Naive thymus-derived CD4-positive, alpha-beta T cell (primary cell): ENCODE measurements at regions not wholly inside any gene's neighbourhood (a gene's known extent, or its start where the extent isn't known, plus 50 kb on each side); places are given as distances from the start of the nearest gene placed in this dataset.

Source experiments
- ATAC-seq: fragments of 150-1000 bp; cut with Tn5 transposase; 2 replicates; pipeline ENCODE4 v1.10.0; 2021; ENCODE audit warnings: mild to moderate bottlenecking, moderate library complexity
- CTCF ChIA-PET: fragments of 350-600 bp; sonication (Branson Sonifier 250); formaldehyde crosslinking; loops from one replicate; lab custom pipeline; 2021; ENCODE audit warnings: antibody characterized with exemption; lab: Charles Lee
- POLR2A ChIA-PET: fragments of 350-600 bp; sonication (Branson Sonifier 250); formaldehyde crosslinking; loops from one replicate; lab custom pipeline; 2021; ENCODE audit warnings: antibody characterized with exemption, inconsistent platforms; lab: Charles Lee
- DNase-seq, 9 donors: peaks; one replicate each; pipeline versions ENCODE4 v3.0.0 to v3.0.0-alpha.2; 2020 to 2022; ENCODE audit warnings: mixed read lengths in 1 of 9
- H3K27ac ChIP-seq: one replicate; pipeline ENCODE4 v1.7.0; 2013; ENCODE audit warnings: mild to moderate bottlenecking, low read depth, low read length, moderate library complexity
- H3K27me3 ChIP-seq, 2 donors: one replicate each; pipeline ENCODE4 v1.7.0; 2013; ENCODE audit warnings: low read length in 2 of 2, mild to moderate bottlenecking in 2 of 2, moderate library complexity in 2 of 2; ENCODE audit not compliant: control insufficient read depth in 2 of 2, insufficient read depth in 2 of 2
- H3K36me3 ChIP-seq, 3 experiments: 1 replicate in 2 of 3; 2 replicates in 1 of 3; pipeline ENCODE4 v1.7.0; 2013; ENCODE audit warnings: low read length in 3 of 3, mild to moderate bottlenecking in 3 of 3, moderate library complexity in 1 of 3; ENCODE audit not compliant: insufficient read depth in 3 of 3, control insufficient read depth in 2 of 3
- H3K4me1 ChIP-seq, 2 donors: one replicate each; pipeline ENCODE4 v1.7.0; 2013; ENCODE audit warnings: low read length in 2 of 2, mild to moderate bottlenecking in 2 of 2, moderate library complexity in 1 of 2; ENCODE audit not compliant: control insufficient read depth in 2 of 2, insufficient read depth in 2 of 2
- H3K4me3 ChIP-seq: 2 replicates; pipeline ENCODE4 v1.7.0; 2013; ENCODE audit warnings: mild to moderate bottlenecking, low read length
- H3K9me3 ChIP-seq, 3 experiments: 1 replicate in 2 of 3; 2 replicates in 1 of 3; pipeline ENCODE4 v1.7.0; 2013; ENCODE audit warnings: low read length in 3 of 3; ENCODE audit not compliant: control insufficient read depth in 2 of 3
- H3K27ac Mint-ChIP-seq, 9 donors: one replicate each; pipeline ENCODE4 v1.8.0; 2020 to 2022; ENCODE audit warnings: mixed read lengths in 9 of 9, mild to moderate bottlenecking in 8 of 9, moderate library complexity in 5 of 9, inconsistent platforms in 2 of 9
- H3K27me3 Mint-ChIP-seq, 5 donors: one replicate each; pipeline ENCODE4 v1.8.0; 2021 to 2022; ENCODE audit warnings: mixed read lengths in 5 of 5, mild to moderate bottlenecking in 1 of 5
- H3K36me3 Mint-ChIP-seq, 5 donors: one replicate each; pipeline ENCODE4 v1.8.0; 2020 to 2022; ENCODE audit warnings: mixed read lengths in 5 of 5, mild to moderate bottlenecking in 3 of 5, inconsistent platforms in 1 of 5
- H3K4me1 Mint-ChIP-seq, 7 donors: one replicate each; pipeline ENCODE4 v1.8.0; 2020 to 2022; ENCODE audit warnings: mixed read lengths in 7 of 7, mild to moderate bottlenecking in 3 of 7, inconsistent platforms in 1 of 7
- H3K4me3 Mint-ChIP-seq, 10 donors: one replicate each; pipeline ENCODE4 v1.8.0; 2020 to 2022; ENCODE audit warnings: mild to moderate bottlenecking in 10 of 10, mixed read lengths in 10 of 10, moderate library complexity in 6 of 10, inconsistent platforms in 2 of 10
- H3K9me3 Mint-ChIP-seq, 11 donors: one replicate each; pipeline ENCODE4 v1.8.0; 2020 to 2022; ENCODE audit warnings: mixed read lengths in 11 of 11, mild to moderate bottlenecking in 4 of 11, inconsistent platforms in 1 of 11, moderate library complexity in 1 of 11
- intact Hi-C, 2 donors: fragments of 100-400 bp; cut with micrococcal nuclease; formaldehyde crosslinking; loops; one replicate each; pipeline ENCODE4 v1.15.1; 2023

DNA sequence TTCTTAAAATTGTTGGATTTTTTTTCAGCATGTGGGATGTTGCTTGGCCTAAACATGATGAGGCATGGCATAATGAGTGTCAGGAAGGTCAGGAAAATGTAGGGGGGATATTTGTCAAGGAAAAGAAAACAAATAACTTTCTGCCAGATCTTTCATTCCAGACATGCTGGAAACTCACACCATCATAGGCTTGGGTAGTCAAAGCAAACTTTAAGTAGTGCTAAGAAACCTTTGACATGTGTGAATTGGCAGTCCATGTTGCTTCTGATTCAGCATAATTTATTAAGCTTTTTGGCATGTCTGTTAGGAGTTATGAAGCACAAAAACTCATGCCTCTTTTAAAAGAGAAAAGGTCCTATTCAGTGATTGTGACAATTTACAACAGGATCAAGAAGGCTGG, 61.3 kb upstream of the MTAP start:
- H3K9me3 Mint-ChIP-seq: peaks cover 0 to 2% (median 0%) of the 10 kb centered on the region in 11 donors
- intact Hi-C loops: loop anchor here in 1 of 2 donors (5.0 kb wide), 1 partner anchor 46 kb away; no protein-coding TSS in a partner anchor
- H3K4me3 Mint-ChIP-seq: no peak overlapping the region
- H3K27me3 Mint-ChIP-seq: peaks cover 0 to 57% (median 14%) of the 10 kb centered on the region in 5 donors
- ChIA-PET POLR2A (no interaction called here), CTCF (interaction anchor here (0.7 kb wide), 1 partner anchor 108 kb away, joined by 3 read pairs; no protein-coding TSS in a partner anchor)
- DNase-seq (no peak), ATAC-seq (no peak)
- no peaks in the 10 kb centered on the region for H3K9me3 ChIP-seq
- no peaks in the 10 kb centered on the region for H3K27me3 ChIP-seq
- no peak overlapping the region for H3K27ac Mint-ChIP-seq
- no peaks in the 10 kb centered on the region for H3K36me3 Mint-ChIP-seq
- peaks cover 0 to 2% (median 0%) of the 10 kb centered on the region in 7 donors for H3K4me1 Mint-ChIP-seq
- no peak overlapping the region for H3K27ac ChIP-seq
- H3K36me3 ChIP-seq: no peaks in the 10 kb centered on the region
- no peak overlapping the region for H3K4me3 ChIP-seq
- no peaks in the 10 kb centered on the region for H3K4me1 ChIP-seq

DNA sequence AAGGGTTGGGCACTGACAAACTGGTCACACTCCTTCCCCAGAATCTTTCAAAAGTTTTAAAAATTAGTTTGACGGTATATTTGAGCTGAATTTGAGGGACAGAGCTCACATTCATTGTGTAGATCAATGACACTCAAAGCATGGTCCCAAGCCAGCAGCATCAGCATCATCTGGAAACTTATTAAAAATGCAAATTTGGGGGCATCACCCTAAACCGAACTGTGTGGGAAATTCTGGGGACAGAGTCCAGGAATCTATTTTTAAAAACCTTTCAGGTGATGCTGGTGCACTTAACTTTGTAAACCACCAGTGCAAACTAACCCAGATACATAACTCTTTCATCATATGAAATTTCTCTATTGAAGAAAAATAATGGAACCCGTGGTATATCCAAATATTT, 58.1 kb upstream of the MTAP start:
- H3K4me3 ChIP-seq: no peak overlapping the region
- DNase-seq: no peak
- ChIA-PET POLR2A (no interaction called here), CTCF (no interaction called here)
- peaks cover 0 to 72% (median 13%) of the 10 kb centered on the region in 5 donors for H3K27me3 Mint-ChIP-seq
- no peaks in the 10 kb centered on the region for H3K9me3 ChIP-seq
- ATAC-seq: no peak
- H3K27me3 ChIP-seq: no peaks in the 10 kb centered on the region
- no peaks in the 10 kb centered on the region for H3K36me3 ChIP-seq
- peaks cover 0 to 4% (median 0%) of the 10 kb centered on the region in 7 donors for H3K4me1 Mint-ChIP-seq
- H3K9me3 Mint-ChIP-seq: peaks cover 0 to 2% (median 0%) of the 10 kb centered on the region in 11 donors
- no peak overlapping the region for H3K4me3 Mint-ChIP-seq
- no peaks in the 10 kb centered on the region for H3K4me1 ChIP-seq
- intact Hi-C loops: loop anchor here in 1 of 2 donors (5.0 kb wide), 1 partner anchor 43 kb away; no protein-coding TSS in a partner anchor
- H3K36me3 Mint-ChIP-seq: no peaks in the 10 kb centered on the region
- H3K27ac ChIP-seq: no peak overlapping the region
- H3K27ac Mint-ChIP-seq: no peak overlapping the region

DNA sequence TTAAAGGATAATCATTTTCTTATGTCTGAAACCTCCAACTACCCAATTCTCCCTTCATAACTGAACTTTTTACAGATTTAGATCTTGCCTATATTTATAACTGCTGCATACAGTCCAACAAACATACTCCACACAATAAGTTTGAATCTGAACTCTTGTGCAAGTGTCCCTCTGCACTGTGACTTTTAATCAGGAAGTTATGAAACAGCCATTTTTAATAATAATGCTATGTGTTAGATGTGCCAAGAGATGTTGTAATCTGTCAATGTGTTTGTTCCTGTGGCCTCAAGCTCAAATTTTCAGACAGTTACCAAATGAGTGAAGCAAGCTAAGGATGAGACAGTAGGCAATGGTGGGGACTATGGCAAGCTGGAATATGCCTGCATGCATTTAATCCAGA, 57.6 kb upstream of the MTAP start:
- Histone ChIP-seq H3K9me3 (no peaks in the 10 kb centered on the region), H3K36me3 (no peaks in the 10 kb centered on the region), H3K4me3 (no peak overlapping the region), H3K27me3 (no peaks in the 10 kb centered on the region), H3K4me1 (no peaks in the 10 kb centered on the region), H3K27ac (no peak overlapping the region)
- ATAC-seq: peak; percentile 42
- Mint-ChIP-seq H3K27ac (no peak overlapping the region), H3K36me3 (no peaks in the 10 kb centered on the region), H3K27me3 (peaks cover 0 to 72% (median 8%) of the 10 kb centered on the region in 5 donors), H3K4me1 (peaks cover 0 to 4% (median 0%) of the 10 kb centered on the region in 7 donors), H3K9me3 (peaks cover 0 to 2% (median 0%) of the 10 kb centered on the region in 11 donors), H3K4me3 (no peak overlapping the region)
- no peak for DNase-seq
- ChIA-PET POLR2A (no interaction called here), CTCF (no interaction called here)
- intact Hi-C loops: loop anchor here in 1 of 2 donors (5.0 kb wide), 1 partner anchor 42 kb away; no protein-coding TSS in a partner anchor

DNA sequence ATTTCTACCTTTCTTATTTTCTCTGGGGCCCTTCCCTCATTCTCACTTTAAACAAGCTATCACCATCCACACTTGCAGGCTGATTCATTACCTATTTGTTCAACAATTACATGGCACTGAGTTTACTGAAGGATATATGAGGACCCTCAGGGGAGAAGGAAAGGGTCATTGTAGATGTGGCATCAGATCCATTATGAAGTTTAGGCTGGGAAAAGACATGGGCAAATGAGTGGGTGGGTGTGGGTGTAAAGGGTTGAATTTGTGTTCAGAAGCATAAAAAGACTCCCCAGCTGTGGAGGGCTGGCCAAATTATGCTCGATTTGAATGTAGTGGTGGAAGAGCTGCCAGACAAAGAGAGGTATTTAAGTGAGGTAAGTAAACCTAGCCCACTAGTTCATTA, 55.9 kb upstream of the MTAP start:
- peaks cover 0 to 4% (median 0%) of the 10 kb centered on the region in 7 donors for H3K4me1 Mint-ChIP-seq
- CTCF ChIA-PET: no interaction called here
- DNase-seq (no peak), ATAC-seq (no peak)
- no peaks in the 10 kb centered on the region for H3K9me3 Mint-ChIP-seq
- POLR2A ChIA-PET: no interaction called here
- intact Hi-C loops: no loop called here
- no peak overlapping the region for H3K4me3 Mint-ChIP-seq
- Histone ChIP-seq H3K4me1 (no peaks in the 10 kb centered on the region), H3K9me3 (no peaks in the 10 kb centered on the region), H3K27me3 (no peaks in the 10 kb centered on the region), H3K4me3 (no peak overlapping the region), H3K27ac (no peak overlapping the region), H3K36me3 (no peaks in the 10 kb centered on the region)
- H3K36me3 Mint-ChIP-seq: no peaks in the 10 kb centered on the region
- H3K27ac Mint-ChIP-seq: no peak overlapping the region
- H3K27me3 Mint-ChIP-seq: peaks cover under 1 to 77% (median 8%) of the 10 kb centered on the region in 5 donors

DNA sequence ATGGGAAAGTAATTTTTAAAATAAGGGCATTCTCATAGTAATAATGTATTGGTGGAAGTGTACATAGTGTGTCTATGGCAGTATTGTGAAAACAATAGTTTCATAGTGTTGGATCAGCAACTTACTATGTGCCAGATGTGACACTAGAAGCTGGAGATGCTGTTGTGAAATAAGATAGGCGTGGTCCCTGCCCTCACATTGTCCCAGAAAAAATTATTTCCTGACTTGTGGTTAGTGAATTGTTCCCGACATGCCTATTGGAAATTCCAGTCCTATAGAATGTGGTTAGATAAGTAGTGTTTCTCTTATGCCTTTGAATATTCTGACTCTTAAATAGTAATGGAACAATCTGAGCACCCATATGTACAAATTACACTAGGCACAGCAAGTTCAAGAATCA, 55.3 kb upstream of the MTAP start:
- H3K4me3 Mint-ChIP-seq: no peak overlapping the region
- no peaks in the 10 kb centered on the region for H3K9me3 ChIP-seq
- no peak overlapping the region for H3K27ac ChIP-seq
- H3K27ac Mint-ChIP-seq: no peak overlapping the region
- CTCF ChIA-PET: no interaction called here
- DNase-seq (no peak), ATAC-seq (no peak)
- intact Hi-C loops: no loop called here
- no peaks in the 10 kb centered on the region for H3K36me3 ChIP-seq
- no peak overlapping the region for H3K4me3 ChIP-seq
- no peaks in the 10 kb centered on the region for H3K36me3 Mint-ChIP-seq
- peaks cover 0 to 2% (median 0%) of the 10 kb centered on the region in 7 donors for H3K4me1 Mint-ChIP-seq
- peaks cover 3 to 77% (median 9%) of the 10 kb centered on the region in 5 donors for H3K27me3 Mint-ChIP-seq
- no peaks in the 10 kb centered on the region for H3K27me3 ChIP-seq
- H3K9me3 Mint-ChIP-seq: no peaks in the 10 kb centered on the region
- POLR2A ChIA-PET: no interaction called here
- no peaks in the 10 kb centered on the region for H3K4me1 ChIP-seq

DNA sequence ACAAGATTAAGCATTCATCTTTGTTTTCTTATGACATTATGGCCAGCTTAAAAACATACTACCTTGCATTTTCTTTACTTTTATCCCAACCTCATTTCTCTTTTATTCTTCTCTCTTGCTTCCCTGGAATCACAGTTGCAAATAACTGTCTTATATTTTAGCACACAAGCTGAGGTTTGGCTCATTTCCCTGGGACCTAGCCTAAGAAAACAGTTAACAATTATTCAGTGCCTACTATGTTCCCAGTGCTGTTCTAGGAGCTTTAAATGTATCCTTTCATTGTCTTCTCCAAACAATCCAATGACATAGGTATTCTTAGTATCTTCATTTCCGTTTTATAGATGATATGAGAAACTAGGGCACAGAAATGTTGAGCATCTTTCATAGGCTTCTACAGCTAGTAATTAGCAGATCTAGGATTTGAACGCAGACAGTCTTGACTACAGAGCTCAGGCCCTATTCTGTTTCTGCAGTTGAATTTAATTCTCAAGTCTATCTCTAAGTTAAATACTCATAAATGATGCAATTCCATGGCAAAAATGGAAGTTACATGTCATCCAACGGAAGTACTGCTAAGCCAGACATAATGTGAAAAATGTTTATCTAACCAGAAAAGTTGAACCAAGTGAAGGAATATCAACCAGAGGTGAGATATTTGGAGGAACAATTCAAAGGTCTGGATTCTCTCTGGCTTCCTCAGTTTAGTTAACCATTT, 52.3 kb upstream of the MTAP start:
- CTCF ChIA-PET: interaction anchor here (0.5 to 1.9 kb wide), 4 partner anchors 25 to 594 kb away, joined by 3 to 5 read pairs (median 3); no protein-coding TSS in a partner anchor
- peaks cover 0 to 2% (median 0%) of the 10 kb centered on the region in 7 donors for H3K4me1 Mint-ChIP-seq
- H3K4me3 ChIP-seq: no peak overlapping the region

More for the DNA sequence above, 52.3 kb upstream of the MTAP start:
- DNase-seq (no peak), ATAC-seq (no peak)
- peaks cover 4 to 88% (median 11%) of the 10 kb centered on the region in 5 donors for H3K27me3 Mint-ChIP-seq
- H3K4me3 Mint-ChIP-seq: no peak overlapping the region
- no peak overlapping the region for H3K27ac ChIP-seq
- POLR2A ChIA-PET: interaction anchor here (0.6 to 0.8 kb wide), 2 partner anchors 23 to 498 kb away, joined by 3 to 4 read pairs; no protein-coding TSS in a partner anchor
- H3K4me1 ChIP-seq: no peaks in the 10 kb centered on the region
- no peaks in the 10 kb centered on the region for H3K9me3 ChIP-seq
- H3K36me3 Mint-ChIP-seq: peaks cover 0 to 3% (median 0%) of the 10 kb centered on the region in 5 donors
- intact Hi-C loops: no loop called here
- no peaks in the 10 kb centered on the region for H3K27me3 ChIP-seq
- no peaks in the 10 kb centered on the region for H3K9me3 Mint-ChIP-seq
- no peaks in the 10 kb centered on the region for H3K36me3 ChIP-seq
- no peak overlapping the region for H3K27ac Mint-ChIP-seq
